ENCODE measurements at regions not wholly inside any gene's neighbourhood (a gene's known extent, or its start where the extent isn't known, plus 50 kb on each side); places are given as distances from the start of the nearest gene placed in this dataset.

DNA sequence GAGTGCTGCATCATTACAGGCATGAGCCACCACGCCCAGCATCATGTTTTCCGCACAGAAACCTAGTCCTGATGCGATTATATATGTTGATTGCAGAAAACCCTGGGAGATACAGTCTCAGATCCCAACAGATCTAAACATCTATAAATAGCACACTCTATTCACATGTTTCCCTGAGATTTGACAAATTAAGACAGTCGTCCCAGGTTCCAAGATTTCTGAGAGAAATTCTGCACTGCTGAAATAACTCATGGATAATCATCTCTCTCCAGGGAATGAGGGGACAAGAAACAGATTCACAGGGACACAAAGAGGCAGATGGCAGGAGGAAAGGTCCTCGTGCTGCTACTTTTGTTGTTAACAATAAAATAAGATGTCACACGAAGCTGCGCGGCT is 393.1 kb upstream of the CELF2 start:
- H3K4me1 ChIP-seq, result no peaks in the 10 kb centered on the region
- H3K4me3 ChIP-seq (ENCODE audit: low read depth, low read length), result no peak overlapping the region
- H3K27me3 Mint-ChIP-seq (ENCODE audit: insufficient read depth, unreplicated experiment), result peaks cover 9% of the 10 kb centered on the region
- peaks cover 2% of the 10 kb centered on the region; the same call in 1 of the 2 replicates for H3K9me3 ChIP-seq
- intact Hi-C loops (cut with micrococcal nuclease; ENCODE audit: unreplicated experiment), result no loop called here
- TF ChIP-seq, protein P1, sequence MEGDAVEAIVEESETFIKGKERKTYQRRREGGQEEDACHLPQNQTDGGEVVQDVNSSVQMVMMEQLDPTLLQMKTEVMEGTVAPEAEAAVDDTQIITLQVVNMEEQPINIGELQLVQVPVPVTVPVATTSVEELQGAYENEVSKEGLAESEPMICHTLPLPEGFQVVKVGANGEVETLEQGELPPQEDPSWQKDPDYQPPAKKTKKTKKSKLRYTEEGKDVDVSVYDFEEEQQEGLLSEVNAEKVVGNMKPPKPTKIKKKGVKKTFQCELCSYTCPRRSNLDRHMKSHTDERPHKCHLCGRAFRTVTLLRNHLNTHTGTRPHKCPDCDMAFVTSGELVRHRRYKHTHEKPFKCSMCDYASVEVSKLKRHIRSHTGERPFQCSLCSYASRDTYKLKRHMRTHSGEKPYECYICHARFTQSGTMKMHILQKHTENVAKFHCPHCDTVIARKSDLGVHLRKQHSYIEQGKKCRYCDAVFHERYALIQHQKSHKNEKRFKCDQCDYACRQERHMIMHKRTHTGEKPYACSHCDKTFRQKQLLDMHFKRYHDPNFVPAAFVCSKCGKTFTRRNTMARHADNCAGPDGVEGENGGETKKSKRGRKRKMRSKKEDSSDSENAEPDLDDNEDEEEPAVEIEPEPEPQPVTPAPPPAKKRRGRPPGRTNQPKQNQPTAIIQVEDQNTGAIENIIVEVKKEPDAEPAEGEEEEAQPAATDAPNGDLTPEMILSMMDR (IDR thresholded peaks at IDR 0.05; ENCODE audit: insufficient read depth in 1 of 2, low read depth in 1 of 2, low read length in 1 of 2, severe bottlenecking in 1 of 2, unreplicated experiment in 1 of 2), result no peak
- H3K36me3 Mint-ChIP-seq (ENCODE audit: insufficient read depth, unreplicated experiment), result no peaks in the 10 kb centered on the region
- H3K27me3 ChIP-seq (replicated peaks; ENCODE audit: control insufficient read depth, insufficient read depth, low read length), result no peaks in the 10 kb centered on the region
- POLR2A ChIA-PET, result no interaction called here
- H3K4me1 Mint-ChIP-seq (ENCODE audit: low read depth, unreplicated experiment), result no peaks in the 10 kb centered on the region
- no peaks in the 10 kb centered on the region for H3K36me3 ChIP-seq (ENCODE audit: control insufficient read depth, insufficient read depth, low read length)
- H3K9me3 Mint-ChIP-seq (ENCODE audit: unreplicated experiment), result peaks cover 5% of the 10 kb centered on the region
- no peak overlapping the region for H3K4me3 Mint-ChIP-seq (ENCODE audit: unreplicated experiment)
- H3K27ac Mint-ChIP-seq (ENCODE audit: unreplicated experiment), result no peak overlapping the region
- no TSS peak for BruUV-seq (replicated peaks)
- CTCF ChIA-PET, result no interaction called here
- no peak for DNase-seq

DNA sequence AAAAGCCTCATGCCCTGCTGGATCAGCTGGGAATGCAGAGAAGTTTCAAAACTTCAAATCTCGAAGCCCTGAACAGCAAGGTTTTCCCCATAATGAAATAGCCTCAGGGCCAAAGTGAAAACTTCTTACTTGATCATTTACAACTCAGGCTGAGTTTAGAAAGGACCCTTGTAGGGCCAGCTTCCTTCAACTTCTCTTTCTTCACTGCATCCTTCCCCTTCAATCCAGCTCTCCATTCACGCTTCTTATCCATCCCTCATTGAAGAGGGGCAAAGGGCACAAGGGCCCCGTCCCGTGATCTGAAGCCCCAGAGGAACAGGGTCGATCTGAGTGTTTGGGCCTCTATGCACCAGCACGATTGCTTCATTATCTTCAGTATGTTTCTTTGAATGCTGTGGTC is 392.2 kb upstream of the CELF2 start:
- no peaks in the 10 kb centered on the region for H3K27me3 ChIP-seq (replicated peaks; ENCODE audit: control insufficient read depth, insufficient read depth, low read length)
- TF ChIP-seq, protein P1 (IDR thresholded peaks at IDR 0.05; ENCODE audit: insufficient read depth in 1 of 2, low read depth in 1 of 2, low read length in 1 of 2, severe bottlenecking in 1 of 2, unreplicated experiment in 1 of 2), result no peak
- intact Hi-C loops (cut with micrococcal nuclease; ENCODE audit: unreplicated experiment), result no loop called here
- H3K9me3 ChIP-seq, result no peaks in the 10 kb centered on the region
- no TSS peak for BruUV-seq (replicated peaks)
- no peak overlapping the region for H3K4me3 Mint-ChIP-seq (ENCODE audit: unreplicated experiment)
- peaks cover 9% of the 10 kb centered on the region for H3K27me3 Mint-ChIP-seq (ENCODE audit: insufficient read depth, unreplicated experiment)
- H3K4me1 ChIP-seq, result no peaks in the 10 kb centered on the region
- H3K27ac Mint-ChIP-seq (ENCODE audit: unreplicated experiment), result no peak overlapping the region
- ChIA-PET POLR2A (no interaction called here), CTCF (no interaction called here)
- no peaks in the 10 kb centered on the region for H3K4me1 Mint-ChIP-seq (ENCODE audit: low read depth, unreplicated experiment)
- no peaks in the 10 kb centered on the region for H3K36me3 Mint-ChIP-seq (ENCODE audit: insufficient read depth, unreplicated experiment)
- H3K4me3 ChIP-seq (ENCODE audit: low read depth, low read length), result no peak overlapping the region
- no peaks in the 10 kb centered on the region for H3K36me3 ChIP-seq (ENCODE audit: control insufficient read depth, insufficient read depth, low read length)
- no peaks in the 10 kb centered on the region for H3K9me3 Mint-ChIP-seq (ENCODE audit: unreplicated experiment)
- DNase-seq, result no peak

DNA sequence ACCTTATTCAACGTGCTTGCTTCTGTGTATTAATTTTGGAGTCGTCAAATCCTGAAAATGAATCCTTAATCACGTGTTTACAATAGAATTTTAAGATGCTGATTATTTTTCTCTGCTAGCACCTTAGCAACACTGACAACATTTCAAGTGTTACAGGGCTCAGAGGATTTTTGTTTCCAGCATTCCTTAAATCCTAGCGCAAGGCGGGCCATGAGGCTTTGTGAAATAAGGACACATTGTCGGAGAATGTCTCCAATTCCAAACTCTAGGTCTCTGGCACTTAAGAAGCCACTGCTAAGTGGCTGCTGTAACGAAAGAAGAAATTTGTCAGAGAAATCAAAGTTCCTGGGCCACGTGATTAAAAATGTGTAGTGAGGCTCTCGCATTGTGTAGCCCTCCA is 390.9 kb upstream of the CELF2 start:
- H3K27ac Mint-ChIP-seq (ENCODE audit: unreplicated experiment), result no peak overlapping the region
- CTCF ChIA-PET, result no interaction called here
- H3K4me3 ChIP-seq (ENCODE audit: low read depth, low read length), result no peak overlapping the region
- H3K4me1 Mint-ChIP-seq (ENCODE audit: low read depth, unreplicated experiment), result no peaks in the 10 kb centered on the region
- DNase-seq, result no peak
- no peaks in the 10 kb centered on the region for H3K9me3 ChIP-seq
- H3K4me3 Mint-ChIP-seq (ENCODE audit: unreplicated experiment), result no peak overlapping the region
- no peaks in the 10 kb centered on the region for H3K36me3 ChIP-seq (ENCODE audit: control insufficient read depth, insufficient read depth, low read length)
- TF ChIP-seq, protein P1 (IDR thresholded peaks at IDR 0.05; ENCODE audit: insufficient read depth in 1 of 2, low read depth in 1 of 2, low read length in 1 of 2, severe bottlenecking in 1 of 2, unreplicated experiment in 1 of 2), result no peak
- H3K4me1 ChIP-seq, result no peaks in the 10 kb centered on the region
- intact Hi-C loops (cut with micrococcal nuclease; ENCODE audit: unreplicated experiment), result no loop called here
- H3K36me3 Mint-ChIP-seq (ENCODE audit: insufficient read depth, unreplicated experiment), result no peaks in the 10 kb centered on the region
- H3K27me3 Mint-ChIP-seq (ENCODE audit: insufficient read depth, unreplicated experiment), result peaks cover 13% of the 10 kb centered on the region
- POLR2A ChIA-PET, result no interaction called here
- H3K27me3 ChIP-seq (replicated peaks; ENCODE audit: control insufficient read depth, insufficient read depth, low read length), result no peaks in the 10 kb centered on the region
- H3K9me3 Mint-ChIP-seq (ENCODE audit: unreplicated experiment), result no peaks in the 10 kb centered on the region
- BruUV-seq (replicated peaks), result no TSS peak
